Superior temporal gyrus (tissue), 1 donor: ENCODE measurements at regions not wholly inside any gene's neighbourhood (a gene's known extent, or its start where the extent isn't known, plus 50 kb on each side); places are given as distances from the start of the nearest gene placed in this dataset.
"Not testable (repeated sequence)": the region's sequence is repeated elsewhere in the genome, so short reads cannot be mapped to it uniquely, and the experiment has no call there.

Experiments used
- DNase-seq: peaks from one replicate; pipeline ENCODE4 v3.0.0-alpha.2; 2016; ENCODE audit errors: extremely low spot score

DNA sequence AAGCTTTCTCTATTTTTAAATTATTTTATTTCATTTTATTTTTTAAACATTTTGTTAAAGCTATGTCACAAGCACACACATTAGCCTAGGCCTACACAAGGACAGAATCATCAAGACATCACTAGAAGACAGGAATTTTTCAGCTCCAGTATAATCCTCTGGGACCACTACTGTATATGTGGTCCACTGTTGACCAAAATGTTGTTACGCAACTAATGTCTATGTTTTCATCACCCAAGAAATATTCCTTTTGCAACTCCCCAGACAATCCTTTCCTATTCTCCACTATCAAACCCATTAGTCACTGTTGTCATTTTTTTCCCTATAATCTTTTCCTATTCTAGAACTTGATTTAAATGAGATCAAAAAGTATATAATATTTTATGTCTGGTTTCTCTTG, 2371.7 kb upstream of the C9orf72 start:
- DNase-seq: no peak

DNA sequence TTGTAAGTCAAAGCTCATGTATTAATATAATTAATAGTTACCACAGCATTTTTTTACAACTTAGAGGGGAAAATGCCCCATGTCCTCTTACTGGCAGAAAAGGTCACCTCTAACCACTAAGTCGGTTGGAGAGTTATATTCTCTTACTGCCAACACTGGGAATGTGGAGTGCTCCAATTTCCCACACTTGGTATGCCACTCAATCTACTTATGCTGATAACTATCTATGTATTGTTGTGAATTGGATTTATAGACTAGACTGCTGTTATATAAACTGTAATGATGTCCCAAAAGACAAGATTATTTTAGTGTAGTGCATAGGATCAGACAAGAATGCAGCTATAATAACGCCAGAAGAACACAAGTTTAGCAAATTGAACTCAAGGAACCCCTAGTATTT, 2385.2 kb upstream of the C9orf72 start:
- DNase-seq: no peak

- DNase-seq: no peak
Measured at GRCh38 chr9:29965834-29966233, 2392.6 kb upstream of the C9orf72 start.

DNA sequence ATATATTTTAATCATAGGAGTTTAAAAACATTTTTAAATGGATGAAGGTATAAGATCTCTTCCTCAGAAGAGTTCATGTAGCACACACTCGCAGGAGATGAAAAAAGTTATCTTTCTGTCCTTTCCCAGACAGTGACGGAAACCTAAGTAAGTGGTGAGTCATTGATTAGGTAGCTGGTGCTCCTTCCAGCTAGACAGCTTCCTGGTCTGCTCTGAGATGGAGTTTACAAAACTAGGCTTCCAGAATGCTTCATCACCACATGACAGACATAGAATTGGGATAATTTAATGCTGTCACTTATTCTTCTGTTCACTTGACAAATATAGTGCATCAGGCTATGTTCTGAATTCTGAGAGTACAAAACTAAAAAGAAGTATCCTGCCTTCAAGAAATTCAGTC, 2393.0 kb upstream of the C9orf72 start:
- no peak for DNase-seq

GRCh38 chr9:29968831-29969230, 2395.6 kb upstream of the C9orf72 start:
- DNase-seq: no peak

DNA sequence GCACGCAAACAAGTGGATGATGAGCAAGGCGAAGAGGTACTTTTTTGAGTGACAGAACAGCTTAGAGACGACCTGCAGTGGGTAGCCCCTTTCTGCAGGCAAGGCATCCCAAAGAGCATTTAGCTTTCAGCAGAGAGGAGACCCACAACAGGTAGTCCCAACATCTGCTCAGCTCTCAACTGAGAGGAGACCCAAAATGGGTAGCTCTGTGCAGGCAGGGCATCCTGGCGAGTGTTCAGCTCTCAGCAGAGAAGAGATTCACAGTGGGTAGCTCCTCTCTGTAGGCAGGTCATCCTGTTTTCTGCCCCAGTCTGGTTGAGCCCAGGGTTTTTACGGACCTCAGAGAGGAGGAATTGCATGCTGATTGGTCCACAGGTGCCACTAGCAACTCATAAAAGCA, 2396.1 kb upstream of the C9orf72 start:
- DNase-seq: no peak

GRCh38 chr9:29969856-29970647, 2396.8 kb upstream of the C9orf72 start:
- no peak for DNase-seq

DNA sequence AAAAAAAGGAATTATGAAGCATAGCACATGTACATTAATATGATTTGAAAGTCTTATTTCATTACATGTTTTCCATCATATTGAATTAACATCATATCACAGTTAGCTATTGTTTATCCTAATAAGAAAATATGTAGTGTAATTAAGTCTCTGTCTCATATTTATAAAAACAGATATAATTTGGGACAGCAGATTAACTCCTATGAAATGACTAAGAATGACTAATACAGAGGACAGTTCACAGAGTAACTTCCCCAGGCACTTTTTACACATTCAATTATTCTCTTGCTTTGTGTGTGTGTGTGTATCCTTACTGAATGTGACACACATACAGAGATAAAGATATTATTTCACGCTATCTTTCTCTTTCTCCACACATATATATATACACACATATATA, 2400.9 kb upstream of the C9orf72 start:
- DNase-seq: no peak

DNA sequence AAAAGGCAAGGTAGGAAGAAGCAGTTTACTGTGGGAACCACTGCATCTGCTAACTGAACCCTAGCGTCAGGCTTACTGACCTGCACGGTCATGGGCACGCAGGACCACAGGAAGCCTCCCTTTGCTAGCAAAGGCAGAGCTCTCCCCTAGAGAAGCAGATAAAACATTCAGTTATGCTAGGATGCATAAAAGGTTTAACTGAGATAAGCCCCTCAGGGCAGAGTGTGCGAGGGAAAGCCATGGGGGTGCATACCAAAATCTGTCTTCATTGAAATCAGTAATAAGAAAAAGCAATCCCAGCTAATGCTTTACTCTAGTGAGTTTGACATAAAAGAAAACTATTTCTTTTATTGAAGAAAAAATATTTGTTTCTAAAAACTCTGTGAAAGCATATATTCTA, 2403.7 kb upstream of the C9orf72 start:
- DNase-seq: no peak

- no peak for DNase-seq
Measured at GRCh38 chr9:29981013-29981412, 2403.4 kb upstream of the ACO1 start.

DNA sequence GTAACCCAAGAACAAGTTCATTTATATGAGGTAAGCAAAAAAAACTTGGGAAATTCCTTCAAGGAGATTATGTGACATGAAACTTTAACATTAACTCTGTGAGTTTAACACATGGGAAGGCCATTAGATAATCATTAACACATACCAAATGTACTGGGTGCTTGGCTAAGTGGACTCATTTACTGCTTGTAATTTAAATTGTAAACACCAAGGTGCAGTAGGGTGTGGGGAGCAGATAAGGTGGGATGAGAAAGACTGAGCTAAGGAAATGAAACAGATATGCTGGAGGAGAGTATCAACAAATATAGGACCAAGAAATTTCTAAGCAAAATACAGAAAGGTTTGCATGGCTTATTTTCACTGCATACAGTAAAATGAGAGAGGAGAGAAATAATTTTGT, 2384.8 kb upstream of the ACO1 start:
- DNase-seq: no peak

DNA sequence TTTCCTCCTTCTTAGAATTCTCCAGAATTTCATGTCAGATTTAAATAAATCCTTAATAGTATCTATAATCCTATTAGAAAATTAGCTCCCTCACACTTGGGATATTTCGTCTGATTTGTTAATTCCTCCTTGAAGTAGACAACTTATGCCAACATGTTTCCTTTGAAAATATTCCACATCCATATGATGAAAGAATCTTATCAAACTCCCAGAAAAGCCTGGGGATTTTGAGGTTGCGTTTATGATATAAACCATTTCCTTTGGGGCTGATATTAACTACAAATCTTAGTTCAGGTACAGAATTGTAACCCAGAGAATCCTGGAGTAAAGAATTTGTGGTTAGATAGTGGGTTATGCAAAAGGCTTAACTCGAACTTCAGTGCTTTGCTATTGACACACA, 2373.8 kb upstream of the ACO1 start:
- no peak for DNase-seq

GRCh38 chr9:30012622-30013021, 2371.8 kb upstream of the ACO1 start:
- DNase-seq: no peak

- DNase-seq: no peak
Measured at GRCh38 chr9:30015073-30015472, 2369.4 kb upstream of the ACO1 start.

- DNase-seq: no peak
Measured at GRCh38 chr9:30020161-30020560, 2364.3 kb upstream of the ACO1 start.

- no peak for DNase-seq
Measured at GRCh38 chr9:30035761-30036160, 2348.7 kb upstream of the ACO1 start.

DNA sequence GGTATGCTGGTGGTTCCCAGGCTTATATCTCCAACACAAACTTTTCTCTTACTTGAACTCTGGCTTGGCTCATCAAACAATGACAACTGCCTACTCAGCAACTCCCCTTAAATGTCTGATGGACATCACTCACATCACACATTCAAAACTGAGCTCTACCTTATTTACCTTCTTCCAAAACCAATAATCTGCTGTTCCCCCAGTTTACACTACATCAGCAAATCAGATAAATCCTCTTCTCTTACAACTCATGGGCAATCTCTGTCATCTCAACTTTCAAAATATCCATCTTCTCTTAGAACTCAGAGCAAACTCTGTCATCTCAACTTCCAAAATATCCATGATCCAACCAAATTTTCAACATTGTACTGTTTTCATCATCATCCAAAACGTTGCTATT, 2347.9 kb upstream of the ACO1 start:
- DNase-seq: no peak

DNA sequence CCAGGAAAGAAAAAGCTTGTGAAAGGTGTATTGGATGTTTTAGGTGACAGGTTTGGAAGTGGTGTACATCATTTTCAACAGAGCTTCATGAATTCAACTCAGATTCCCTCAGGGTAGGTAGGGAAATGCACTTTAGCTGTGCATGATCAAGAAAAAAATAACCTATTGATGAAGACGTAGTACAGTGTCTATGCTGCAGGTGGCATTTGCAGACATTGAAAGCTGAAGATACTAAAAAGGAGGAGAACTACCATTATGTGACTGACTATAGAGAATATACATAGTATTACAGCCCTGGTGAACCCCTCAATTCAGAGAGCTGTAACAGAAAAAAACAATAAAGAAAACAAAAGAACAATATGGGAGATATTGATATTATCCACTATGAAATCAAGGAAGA, 2344.7 kb upstream of the ACO1 start:
- no peak for DNase-seq

DNA sequence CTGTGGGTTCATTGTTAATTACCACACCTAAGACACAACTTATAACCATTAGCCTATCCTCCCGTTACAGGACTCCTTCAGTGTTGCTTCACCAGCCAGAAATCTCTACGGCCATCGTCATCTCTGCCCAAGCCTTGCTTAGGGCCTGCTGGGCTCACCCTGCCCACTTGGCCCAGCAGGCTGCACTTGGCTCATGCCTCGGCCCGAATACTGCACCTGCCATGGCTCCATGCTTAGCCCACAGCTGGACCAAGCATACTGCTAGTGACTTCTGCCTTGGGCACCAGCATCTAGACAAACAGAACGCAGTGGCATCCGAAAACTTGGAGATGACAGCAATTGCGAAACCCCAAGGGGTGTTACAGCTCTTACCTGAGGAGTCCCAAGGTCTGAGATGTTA, 2336.0 kb upstream of the ACO1 start:
- DNase-seq: no peak

DNA sequence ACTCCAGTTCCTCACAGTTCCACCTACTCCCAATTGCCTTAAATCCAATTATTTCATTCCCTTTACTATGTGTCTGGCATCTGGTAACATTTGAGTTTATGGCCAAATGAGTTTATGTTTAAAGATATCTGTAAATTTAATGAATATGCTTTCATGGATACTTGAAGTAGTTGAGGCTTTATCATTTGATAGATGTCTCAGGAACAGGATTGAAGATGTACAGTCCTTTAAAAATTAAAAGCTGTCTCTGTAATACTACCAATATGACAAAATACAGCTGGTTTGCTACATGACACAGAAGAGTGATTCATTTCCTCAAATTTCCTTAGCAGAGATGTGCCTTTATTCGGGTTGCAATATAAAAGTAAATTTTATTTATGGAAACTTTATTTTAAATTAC, 2326.0 kb upstream of the ACO1 start:
- no peak for DNase-seq

GRCh38 chr9:30060976-30061375, 2323.5 kb upstream of the ACO1 start:
- no peak for DNase-seq

DNA sequence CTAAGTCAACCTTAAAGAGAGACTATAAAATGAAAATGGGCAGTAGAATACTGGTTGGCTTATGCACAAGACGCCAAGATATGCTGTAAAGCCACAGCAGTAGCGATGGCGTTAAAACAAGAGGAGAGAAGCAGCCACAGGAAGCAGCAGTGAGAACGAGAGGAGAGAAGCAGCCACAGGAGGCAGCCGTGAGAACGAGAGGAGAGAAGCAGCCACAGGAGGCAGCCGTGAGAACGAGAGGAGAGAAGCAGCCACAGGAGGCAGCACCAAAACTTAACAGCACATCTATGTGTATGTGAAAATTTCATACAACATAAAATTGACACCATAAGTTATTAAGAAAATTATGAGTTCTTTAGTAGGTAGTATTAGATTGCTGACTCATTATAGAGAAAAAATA, 2318.6 kb upstream of the ACO1 start:
- DNase-seq: no peak

DNA sequence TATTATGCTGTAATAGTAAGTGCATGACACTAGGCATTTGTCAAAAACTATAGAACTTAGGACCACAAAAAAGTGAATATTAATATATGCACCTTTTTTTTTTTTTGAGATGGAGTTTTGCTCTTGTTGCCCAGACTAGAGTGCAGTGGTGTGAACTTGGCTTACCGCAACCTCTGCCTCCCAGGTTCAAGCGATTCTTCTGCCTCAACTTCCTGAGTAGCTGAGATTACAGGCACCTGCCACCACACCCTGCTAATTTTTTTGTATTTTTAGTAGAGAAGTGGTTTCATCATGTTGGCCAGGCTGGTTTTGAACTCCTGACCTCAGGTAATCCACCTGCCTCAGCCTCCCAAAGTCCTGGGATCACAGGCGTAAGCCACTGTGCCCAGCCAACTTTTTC, 2315.2 kb upstream of the ACO1 start:
- not testable (repeated sequence) for DNase-seq

DNA sequence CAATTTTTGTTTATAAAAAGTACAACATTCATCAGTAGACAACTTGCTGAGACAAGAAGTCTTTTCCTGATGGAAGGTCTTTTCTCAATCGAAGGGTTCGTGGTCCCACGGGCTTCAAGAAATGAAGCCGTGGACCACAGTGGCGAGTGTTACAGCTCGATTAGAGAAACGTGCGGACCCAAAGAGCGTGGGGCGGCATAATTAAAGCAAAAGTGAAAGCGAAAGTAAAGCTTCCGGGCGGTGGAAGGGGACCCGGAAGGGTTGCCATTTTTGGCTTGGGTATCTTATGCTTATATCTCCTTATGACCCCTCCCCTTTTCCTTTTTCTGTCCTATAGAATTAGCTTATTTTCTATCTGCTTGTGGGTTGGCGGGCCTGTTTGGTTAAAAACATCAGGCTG, 2309.4 kb upstream of the ACO1 start:
- DNase-seq: no peak
